ENCODE measurements at regions not wholly inside any gene's neighbourhood (a gene's known extent, or its start where the extent isn't known, plus 50 kb on each side); places are given as distances from the start of the nearest gene placed in this dataset.

GRCh38 chr10:69731698-69732097 is 70.0 kb upstream of the COL13A1 start (continued):
- TF ChIP-seq ZNF687 (IDR thresholded peaks at IDR 0.05) (no peak), ZBED1 (IDR thresholded peaks at IDR 0.05; ENCODE audit: borderline replicate concordance) (no peak), CREB1 (IDR thresholded peaks at IDR 0.05; ENCODE audit: low read depth) (no peak), RAD51 (IDR thresholded peaks at IDR 0.05) (no peak), ZNF274 (IDR thresholded peaks at IDR 0.05; ENCODE audit: insufficient read depth, insufficient read length) (no peak), REST (IDR thresholded peaks at IDR 0.05; ENCODE audit: low read depth, low read length) (no peak), GABPA (IDR thresholded peaks at IDR 0.05; ENCODE audit: low read depth) (no peak), SP1 (IDR thresholded peaks at IDR 0.05; ENCODE audit: low read depth, low read length) (no peak), TARDBP (IDR thresholded peaks at IDR 0.05; ENCODE audit: borderline replicate concordance) (no peak)
